Panc1 (cell line): ENCODE measurements at regions not wholly inside any gene's neighbourhood (a gene's known extent, or its start where the extent isn't known, plus 50 kb on each side); places are given as distances from the start of the nearest gene placed in this dataset.

Experiments
- ATAC-seq: fragments of 200-7000 bp; cut with Tn5 transposase; 2 replicates; pipeline ENCODE4 v1.9.1; 2020; ENCODE audit warnings: mild to moderate bottlenecking, moderate library complexity
- BruUV-seq: library from RNA; stranded (reverse); fragments of 400-500 nt; replicated peaks from 2 replicates; lab custom pipeline; 2021; lab: Mats Ljungman, UMichigan
- CTCF ChIA-PET: fragments of 300-600 bp; sonication (Branson Sonifier 250); formaldehyde crosslinking; loops from one replicate; lab custom pipeline; 2022; ENCODE audit warnings: antibody characterized with exemption; lab: Charles Lee
- POLR2A ChIA-PET: fragments of 300-600 bp; sonication (Branson Sonifier 250); formaldehyde crosslinking; loops from one replicate; lab custom pipeline; 2022; ENCODE audit warnings: antibody characterized with exemption; lab: Charles Lee
- DNase-seq: peaks from one replicate; pipeline ENCODE4 v3.0.0-alpha.2; 2010; ENCODE audit warnings: low read depth, low spot score
- H3K27ac ChIP-seq: 2 replicates; pipeline ENCODE4 v1.5.1; 2011; ENCODE audit warnings: mild to moderate bottlenecking, low read length, inconsistent platforms
- H3K27me3 ChIP-seq: fragments of 200-500 bp; sonication (Bioruptor generic); 2 replicates; pipeline ENCODE4 v1.6.0; 2014; ENCODE audit warnings: low read length, inconsistent platforms; ENCODE audit not compliant: control insufficient read depth, insufficient read depth
- H3K36me3 ChIP-seq: fragments of 200-500 bp; sonication (Bioruptor generic); 2 replicates; pipeline ENCODE4 v1.5.1; 2014; ENCODE audit warnings: inconsistent platforms, mild to moderate bottlenecking, low read length, moderate library complexity; ENCODE audit not compliant: control insufficient read depth, insufficient read depth
- H3K4me1 ChIP-seq: 2 replicates; pipeline ENCODE4 v1.5.1; 2011; ENCODE audit warnings: inconsistent platforms, mild to moderate bottlenecking, low read length, moderate library complexity; ENCODE audit not compliant: control insufficient read depth, insufficient read depth
- H3K4me3 ChIP-seq, 2 experiments: 2 replicates each; pipeline ENCODE4 v1.5.1; 2011 to 2012; ENCODE audit warnings: low read depth in 2 of 2, low read length in 2 of 2, mild to moderate bottlenecking in 2 of 2, inconsistent platforms in 1 of 2, moderate library complexity in 1 of 2
- H3K9me3 ChIP-seq: fragments of 200-500 bp; sonication (Bioruptor generic); 2 replicates; pipeline ENCODE4 v1.5.1; 2014; ENCODE audit warnings: low read depth, mild to moderate bottlenecking, inconsistent platforms, low read length, moderate library complexity; ENCODE audit not compliant: control insufficient read depth, insufficient read depth
- POLR2AphosphoS5 ChIP-seq: IDR thresholded peaks from 2 replicates; pipeline ENCODE4 v1.6.1; 2012; ENCODE audit warnings: mild to moderate bottlenecking, low read depth, low read length, moderate library complexity
- SIN3A ChIP-seq: IDR thresholded peaks from 2 replicates; pipeline ENCODE4 v1.6.1; 2012; ENCODE audit warnings: low read depth, mild to moderate bottlenecking, low read length, moderate library complexity, borderline replicate concordance; ENCODE audit not compliant: insufficient read depth
- TCF7L2 ChIP-seq: IDR thresholded peaks from 2 replicates; pipeline ENCODE4 v1.6.1; 2011; ENCODE audit warnings: mild to moderate bottlenecking, low read depth, low read length, inconsistent platforms
- in situ Hi-C: cut with HindIII; loops from 2 replicates; pipeline ENCODE4 v1.10.0; 2016; ENCODE audit warnings: low sequenced_read_pairs, low pct_unique_long_range_greater_than_20kb
- intact Hi-C: fragments of 100-400 bp; cut with micrococcal nuclease; formaldehyde crosslinking; loops from one replicate; pipeline ENCODE4 v1.10.0; 2022; ENCODE audit not compliant: unreplicated experiment
- TF ChIP-seq, protein P1 (sequence below): fragments of 450-650 bp; IDR thresholded peaks from 2 replicates; pipeline ENCODE4 v1.5.1; 2017; ENCODE audit warnings: mild to moderate bottlenecking
- TF ChIP-seq, protein P2 (sequence below), 2 experiments: IDR thresholded peaks; 2 replicates each; pipeline ENCODE4 v1.6.1; 2011 to 2012; ENCODE audit warnings: low read depth in 2 of 2, control low read depth in 1 of 2, low read length in 1 of 2, mild to moderate bottlenecking in 1 of 2, moderate library complexity in 1 of 2; ENCODE audit not compliant: insufficient read depth in 1 of 2

DNA sequence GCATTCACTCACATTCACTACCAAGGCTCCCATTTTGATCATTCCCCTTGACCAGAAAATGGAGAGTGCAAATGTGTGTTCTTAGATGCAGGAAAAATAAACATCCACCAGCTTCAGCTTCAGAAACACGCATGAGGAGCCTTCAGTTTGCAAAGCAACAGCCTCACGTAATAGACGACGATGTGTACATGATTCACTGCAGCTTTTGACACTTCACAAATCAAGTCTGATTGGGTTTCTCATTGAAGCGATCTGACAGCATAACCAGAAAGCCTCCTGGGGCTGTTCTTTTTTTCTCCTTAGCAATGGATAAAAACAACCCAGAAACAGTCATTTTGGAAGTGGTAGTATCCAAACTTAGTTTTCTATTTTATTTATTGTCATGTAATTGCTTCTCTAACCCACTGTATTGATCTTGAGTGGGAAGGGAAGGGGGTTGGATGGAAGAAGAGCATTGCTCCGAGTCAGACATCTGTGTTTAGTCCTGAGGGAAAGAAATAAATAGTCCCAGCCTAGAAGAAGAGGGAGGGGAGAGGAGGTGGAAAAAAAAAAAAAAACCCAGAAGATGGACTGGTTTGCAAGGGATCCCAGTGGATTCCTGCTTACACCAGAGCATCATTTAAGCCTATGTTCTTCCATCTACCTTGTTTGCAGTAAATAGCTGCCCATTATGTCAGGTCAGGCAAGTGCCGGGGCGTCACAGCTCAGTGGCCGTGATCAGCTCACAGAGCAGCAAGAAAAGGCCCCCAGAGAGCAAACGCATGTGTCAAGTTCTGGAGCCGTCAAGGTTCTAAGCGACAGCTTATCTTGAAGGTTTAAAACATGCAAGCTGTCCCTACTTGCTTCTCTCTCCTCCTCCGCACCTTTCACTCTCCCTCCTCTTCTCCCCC is 190.2 kb upstream of the SNX2 start:
- BruUV-seq, result no TSS peak
- POLR2A ChIA-PET, result no interaction called here
- in situ Hi-C loops (no loop called here), intact Hi-C loops (no loop called here)
- Histone ChIP-seq H3K27ac (no peak overlapping the region), H3K4me1 (no peaks in the 10 kb centered on the region), H3K27me3 (peaks cover 3% of the 10 kb centered on the region; the same call in 1 of the 2 replicates), H3K36me3 (no peaks in the 10 kb centered on the region), H3K4me3 (no peak overlapping the region), H3K9me3 (no peaks in the 10 kb centered on the region)
- no peak for TF ChIP-seq POLR2AphosphoS5
- TF ChIP-seq, protein P1, sequence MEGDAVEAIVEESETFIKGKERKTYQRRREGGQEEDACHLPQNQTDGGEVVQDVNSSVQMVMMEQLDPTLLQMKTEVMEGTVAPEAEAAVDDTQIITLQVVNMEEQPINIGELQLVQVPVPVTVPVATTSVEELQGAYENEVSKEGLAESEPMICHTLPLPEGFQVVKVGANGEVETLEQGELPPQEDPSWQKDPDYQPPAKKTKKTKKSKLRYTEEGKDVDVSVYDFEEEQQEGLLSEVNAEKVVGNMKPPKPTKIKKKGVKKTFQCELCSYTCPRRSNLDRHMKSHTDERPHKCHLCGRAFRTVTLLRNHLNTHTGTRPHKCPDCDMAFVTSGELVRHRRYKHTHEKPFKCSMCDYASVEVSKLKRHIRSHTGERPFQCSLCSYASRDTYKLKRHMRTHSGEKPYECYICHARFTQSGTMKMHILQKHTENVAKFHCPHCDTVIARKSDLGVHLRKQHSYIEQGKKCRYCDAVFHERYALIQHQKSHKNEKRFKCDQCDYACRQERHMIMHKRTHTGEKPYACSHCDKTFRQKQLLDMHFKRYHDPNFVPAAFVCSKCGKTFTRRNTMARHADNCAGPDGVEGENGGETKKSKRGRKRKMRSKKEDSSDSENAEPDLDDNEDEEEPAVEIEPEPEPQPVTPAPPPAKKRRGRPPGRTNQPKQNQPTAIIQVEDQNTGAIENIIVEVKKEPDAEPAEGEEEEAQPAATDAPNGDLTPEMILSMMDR, result no peak
- TF ChIP-seq, protein P2, sequence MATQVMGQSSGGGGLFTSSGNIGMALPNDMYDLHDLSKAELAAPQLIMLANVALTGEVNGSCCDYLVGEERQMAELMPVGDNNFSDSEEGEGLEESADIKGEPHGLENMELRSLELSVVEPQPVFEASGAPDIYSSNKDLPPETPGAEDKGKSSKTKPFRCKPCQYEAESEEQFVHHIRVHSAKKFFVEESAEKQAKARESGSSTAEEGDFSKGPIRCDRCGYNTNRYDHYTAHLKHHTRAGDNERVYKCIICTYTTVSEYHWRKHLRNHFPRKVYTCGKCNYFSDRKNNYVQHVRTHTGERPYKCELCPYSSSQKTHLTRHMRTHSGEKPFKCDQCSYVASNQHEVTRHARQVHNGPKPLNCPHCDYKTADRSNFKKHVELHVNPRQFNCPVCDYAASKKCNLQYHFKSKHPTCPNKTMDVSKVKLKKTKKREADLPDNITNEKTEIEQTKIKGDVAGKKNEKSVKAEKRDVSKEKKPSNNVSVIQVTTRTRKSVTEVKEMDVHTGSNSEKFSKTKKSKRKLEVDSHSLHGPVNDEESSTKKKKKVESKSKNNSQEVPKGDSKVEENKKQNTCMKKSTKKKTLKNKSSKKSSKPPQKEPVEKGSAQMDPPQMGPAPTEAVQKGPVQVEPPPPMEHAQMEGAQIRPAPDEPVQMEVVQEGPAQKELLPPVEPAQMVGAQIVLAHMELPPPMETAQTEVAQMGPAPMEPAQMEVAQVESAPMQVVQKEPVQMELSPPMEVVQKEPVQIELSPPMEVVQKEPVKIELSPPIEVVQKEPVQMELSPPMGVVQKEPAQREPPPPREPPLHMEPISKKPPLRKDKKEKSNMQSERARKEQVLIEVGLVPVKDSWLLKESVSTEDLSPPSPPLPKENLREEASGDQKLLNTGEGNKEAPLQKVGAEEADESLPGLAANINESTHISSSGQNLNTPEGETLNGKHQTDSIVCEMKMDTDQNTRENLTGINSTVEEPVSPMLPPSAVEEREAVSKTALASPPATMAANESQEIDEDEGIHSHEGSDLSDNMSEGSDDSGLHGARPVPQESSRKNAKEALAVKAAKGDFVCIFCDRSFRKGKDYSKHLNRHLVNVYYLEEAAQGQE (IDR thresholded peaks at IDR 0.05; ENCODE audit: insufficient read depth in 1 of 2, low read depth in 2 of 2, low read length in 1 of 2), result no peak
- TF ChIP-seq TCF7L2, result no peak
- no peak for ATAC-seq
- DNase-seq, result no peak
- CTCF ChIA-PET, result interaction anchor here (0.5 kb wide), 1 partner anchor 156 kb away, joined by 5 read pairs; no protein-coding TSS in a partner anchor

DNA sequence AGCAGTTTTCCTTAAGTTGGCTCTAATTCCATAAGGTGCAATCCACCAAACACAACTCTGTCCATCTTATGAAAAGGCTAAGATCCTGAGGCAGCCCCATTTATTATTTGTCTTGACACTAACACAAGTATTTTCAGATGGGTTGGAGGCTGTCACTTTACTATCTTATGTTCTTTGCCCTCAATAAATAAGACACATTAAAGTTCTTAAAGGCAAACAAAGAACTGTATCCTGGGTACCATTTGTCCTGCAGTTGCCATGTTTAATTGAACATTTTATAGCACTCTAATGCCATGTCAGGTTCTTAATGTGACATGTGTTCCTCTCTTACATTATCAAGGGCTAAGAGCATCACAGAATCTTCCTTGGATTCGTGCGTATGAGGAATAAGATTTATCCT is 189.5 kb upstream of the SNX2 start:
- no peak overlapping the region for H3K27ac ChIP-seq
- no peaks in the 10 kb centered on the region for H3K9me3 ChIP-seq
- CTCF ChIA-PET, result interaction anchor here (0.5 kb wide), 1 partner anchor 155 kb away, joined by 5 read pairs; no protein-coding TSS in a partner anchor
- H3K4me1 ChIP-seq, result no peaks in the 10 kb centered on the region
- ATAC-seq, result no peak
- in situ Hi-C loops, result no loop called here
- H3K36me3 ChIP-seq, result no peaks in the 10 kb centered on the region
- peaks cover 3% of the 10 kb centered on the region; the same call in 1 of the 2 replicates for H3K27me3 ChIP-seq
- no peak for DNase-seq
- POLR2A ChIA-PET, result no interaction called here
- intact Hi-C loops, result no loop called here
- no peak overlapping the region for H3K4me3 ChIP-seq
- TF ChIP-seq, protein P2 (IDR thresholded peaks at IDR 0.05; ENCODE audit: insufficient read depth in 1 of 2, low read depth in 2 of 2, low read length in 1 of 2), result no peak
- TF ChIP-seq POLR2AphosphoS5 (no peak), SIN3A (no peak), TCF7L2 (no peak)
- TF ChIP-seq, protein P1, result no peak
- no TSS peak for BruUV-seq
